Upper lobe of right lung (tissue), 1 donor: ENCODE measurements at regions not wholly inside any gene's neighbourhood (a gene's known extent, or its start where the extent isn't known, plus 50 kb on each side); places are given as distances from the start of the nearest gene placed in this dataset.

Experiments used
- ATAC-seq: fragments of 200-7000 bp; cut with Tn5 transposase; one replicate; pipeline ENCODE4 v1.9.1; 2020; ENCODE audit warnings: mild to moderate bottlenecking, moderate library complexity
- DNase-seq: peaks from one replicate; pipeline ENCODE4 v3.0.0-alpha.2; 2020
- H3K27ac ChIP-seq: fragments of 200-600 bp; one replicate; pipeline ENCODE4 v1.8.0; 2022
- H3K27me3 ChIP-seq: fragments of 200-600 bp; one replicate; pipeline ENCODE4 v1.8.0; 2022; ENCODE audit warnings: mild to moderate bottlenecking
- H3K36me3 ChIP-seq: fragments of 200-600 bp; one replicate; pipeline ENCODE4 v1.8.0; 2022
- H3K4me1 ChIP-seq: fragments of 200-600 bp; one replicate; pipeline ENCODE4 v1.8.0; 2022
- H3K4me3 ChIP-seq: fragments of 200-600 bp; one replicate; pipeline ENCODE4 v1.8.0; 2022; ENCODE audit warnings: mild to moderate bottlenecking
- H3K9me3 ChIP-seq: fragments of 200-600 bp; one replicate; pipeline ENCODE4 v1.8.0; 2022
- CTCF ChIP-seq: fragments of 200-600 bp; IDR thresholded peaks from one replicate; pipeline ENCODE4 v1.8.0; 2022; ENCODE audit warnings: antibody characterized with exemption
- intact Hi-C: fragments of 100-400 bp; cut with DNase I; formaldehyde crosslinking; loops from one replicate; pipeline ENCODE4 v1.11.0; 2022
- donor health status: DM: no; HTN: yes; CAD: no; lungs with severe emphysema.

GRCh38 chr4:43345323-43345925 is 452.9 kb downstream of the GRXCR1 start:
- Histone ChIP-seq H3K27ac (no peak overlapping the region), H3K4me3 (no peak overlapping the region), H3K27me3 (no peaks in the 10 kb centered on the region), H3K36me3 (no peaks in the 10 kb centered on the region), H3K4me1 (no peaks in the 10 kb centered on the region), H3K9me3 (no peaks in the 10 kb centered on the region)
- intact Hi-C loops: no loop called here
- ATAC-seq: no peak
- no peak for DNase-seq
- no peak for TF ChIP-seq CTCF

- no peak overlapping the region for H3K4me3 ChIP-seq
- H3K36me3 ChIP-seq: no peaks in the 10 kb centered on the region
- no peak for DNase-seq
- no peak for TF ChIP-seq CTCF
- intact Hi-C loops: no loop called here
- H3K27ac ChIP-seq: no peak overlapping the region
- no peaks in the 10 kb centered on the region for H3K27me3 ChIP-seq
- ATAC-seq: no peak
- H3K4me1 ChIP-seq: no peaks in the 10 kb centered on the region
- no peaks in the 10 kb centered on the region for H3K9me3 ChIP-seq
These were observed 456.1 kb downstream of the GRXCR1 start for GRCh38 chr4:43348591-43348990.

- TF ChIP-seq CTCF: no peak
- no peak overlapping the region for H3K4me3 ChIP-seq
- no peak for ATAC-seq
- no peaks in the 10 kb centered on the region for H3K27me3 ChIP-seq
- no peaks in the 10 kb centered on the region for H3K4me1 ChIP-seq
- no peaks in the 10 kb centered on the region for H3K9me3 ChIP-seq
- DNase-seq: no peak
- intact Hi-C loops: no loop called here
- no peaks in the 10 kb centered on the region for H3K36me3 ChIP-seq
- no peak overlapping the region for H3K27ac ChIP-seq
These were observed 459.7 kb downstream of the GRXCR1 start for GRCh38 chr4:43351970-43352806.

GRCh38 chr4:43352859-43353258 is 460.3 kb downstream of the GRXCR1 start:
- H3K27ac ChIP-seq: no peak overlapping the region
- intact Hi-C loops: no loop called here
- DNase-seq (no peak), ATAC-seq (no peak)
- TF ChIP-seq CTCF: no peak
- no peaks in the 10 kb centered on the region for H3K9me3 ChIP-seq
- H3K36me3 ChIP-seq: no peaks in the 10 kb centered on the region
- H3K4me1 ChIP-seq: no peaks in the 10 kb centered on the region
- no peaks in the 10 kb centered on the region for H3K27me3 ChIP-seq
- H3K4me3 ChIP-seq: no peak overlapping the region

- Histone ChIP-seq H3K4me1 (no peaks in the 10 kb centered on the region), H3K27ac (no peak overlapping the region), H3K9me3 (no peaks in the 10 kb centered on the region), H3K4me3 (no peak overlapping the region), H3K36me3 (no peaks in the 10 kb centered on the region), H3K27me3 (no peaks in the 10 kb centered on the region)
- ATAC-seq (no peak), DNase-seq (no peak)
- TF ChIP-seq CTCF: no peak
- intact Hi-C loops: no loop called here
These were observed 461.0 kb downstream of the GRXCR1 start for GRCh38 chr4:43353552-43353951.
